Aorta (tissue), 5 donors: ENCODE measurements at regions not wholly inside any gene's neighbourhood (a gene's known extent, or its start where the extent isn't known, plus 50 kb on each side); places are given as distances from the start of the nearest gene placed in this dataset.
A peak's percentile ranks its signal among the peaks of the same experiment; 100 is the strongest.

ENCODE experiments used
- ATAC-seq: fragments of 200-7000 bp; cut with Tn5 transposase; one replicate; pipeline ENCODE4 v1.9.1; 2022; ENCODE audit warnings: moderate library complexity; ENCODE audit not compliant: low FRiP score
- DNase-seq, 2 donors: peaks; one replicate each; pipeline ENCODE4 v3.0.0-alpha.2; 2020
- H3K27ac ChIP-seq, 2 donors: one replicate each; pipeline ENCODE4 v1.5.1; 2013; ENCODE audit warnings: low read length in 2 of 2, mild to moderate bottlenecking in 2 of 2, moderate library complexity in 2 of 2, control low read depth in 1 of 2, inconsistent platforms in 1 of 2, low read depth in 1 of 2
- H3K27me3 ChIP-seq, 2 donors: one replicate each; pipeline ENCODE4 v1.6.1; 2013; ENCODE audit warnings: control low read depth in 1 of 2, low read length in 1 of 2, mild to moderate bottlenecking in 1 of 2, moderate library complexity in 1 of 2; ENCODE audit not compliant: insufficient read depth in 2 of 2, control insufficient read depth in 1 of 2
- H3K36me3 ChIP-seq, 2 donors: one replicate each; pipeline ENCODE4 v1.6.1; 2013; ENCODE audit warnings: control low read depth in 1 of 2, low read length in 1 of 2, mild to moderate bottlenecking in 1 of 2; ENCODE audit not compliant: insufficient read depth in 2 of 2, control insufficient read depth in 1 of 2
- H3K4me1 ChIP-seq, 2 donors: one replicate each; pipeline ENCODE4 v1.6.1; 2013; ENCODE audit warnings: low read length in 2 of 2, control low read depth in 1 of 2, mild to moderate bottlenecking in 1 of 2, moderate library complexity in 1 of 2; ENCODE audit not compliant: insufficient read depth in 2 of 2, control insufficient read depth in 1 of 2
- H3K4me3 ChIP-seq, 2 donors: one replicate each; pipeline ENCODE4 v1.5.1; 2013; ENCODE audit warnings: low read length in 2 of 2, control low read depth in 1 of 2, mild to moderate bottlenecking in 1 of 2
- H3K9me3 ChIP-seq: one replicate; pipeline ENCODE4 v1.6.1; 2013; ENCODE audit warnings: mild to moderate bottlenecking, low read length; ENCODE audit not compliant: control insufficient read depth
- WGBS, 2 donors: extraction: QIAGEN DNeasy Blood & Tissue Kit; methylation state at CpG; one replicate each; pipeline ENCODE4 v1.1.7; 2013; 5-methylcytosine and 5-hydroxymethylcytosine counted together
- intact Hi-C, 2 donors: fragments of 100-400 bp; cut with DNase I; formaldehyde crosslinking; loops; one replicate each; pipeline versions ENCODE4 v1.14.2 to v1.15.0; 2022
- donor health status: healthy with polysubstance abuse.
- donor health status: Bipolar disorder and iron deficiency.
- donor health status: DM: no; HTN: no; CAD: no.
- donor health status: DM: no; HTN: no; CAD: no.
- donor health status: DM: yes; HTN: yes; CAD: no.

DNA sequence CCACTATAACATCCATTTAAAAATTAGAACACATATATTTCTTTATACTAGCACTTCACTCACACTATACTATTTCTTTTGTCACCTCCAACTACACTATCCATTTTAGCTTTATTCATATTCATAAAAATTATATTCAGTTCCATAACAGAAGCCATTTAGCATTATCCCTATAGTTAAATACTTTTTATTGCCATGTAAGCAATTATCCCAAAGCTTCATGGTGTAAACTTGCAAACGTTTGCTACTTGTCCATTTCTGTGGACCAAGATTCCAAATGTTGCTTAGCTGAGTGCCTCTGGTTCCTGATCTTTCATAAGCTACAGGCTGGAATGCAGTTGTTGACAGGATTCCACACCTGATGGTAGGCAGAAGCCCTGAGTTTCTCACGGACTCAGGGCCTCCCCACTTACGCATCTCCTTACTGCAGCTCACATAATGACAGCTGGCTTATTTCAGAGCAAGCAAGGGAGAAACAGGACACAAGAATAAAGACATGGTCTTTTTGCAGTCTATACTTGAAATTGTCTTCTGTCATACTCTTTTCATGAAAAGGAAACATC is 1584.8 kb downstream of the SLITRK5 start:
- H3K4me1 ChIP-seq, result no peaks in the 10 kb centered on the region
- no peaks in the 10 kb centered on the region for H3K36me3 ChIP-seq
- no peak for DNase-seq
- no peak for ATAC-seq
- no peaks in the 10 kb centered on the region for H3K9me3 ChIP-seq
- no peaks in the 10 kb centered on the region for H3K27me3 ChIP-seq
- 47 to 50% methylated on average over 3 of the region's 3 CpGs for WGBS, 2 donors
- H3K4me3 ChIP-seq, result no peak overlapping the region
- no peak overlapping the region for H3K27ac ChIP-seq
- intact Hi-C loops, result no loop called here

DNA sequence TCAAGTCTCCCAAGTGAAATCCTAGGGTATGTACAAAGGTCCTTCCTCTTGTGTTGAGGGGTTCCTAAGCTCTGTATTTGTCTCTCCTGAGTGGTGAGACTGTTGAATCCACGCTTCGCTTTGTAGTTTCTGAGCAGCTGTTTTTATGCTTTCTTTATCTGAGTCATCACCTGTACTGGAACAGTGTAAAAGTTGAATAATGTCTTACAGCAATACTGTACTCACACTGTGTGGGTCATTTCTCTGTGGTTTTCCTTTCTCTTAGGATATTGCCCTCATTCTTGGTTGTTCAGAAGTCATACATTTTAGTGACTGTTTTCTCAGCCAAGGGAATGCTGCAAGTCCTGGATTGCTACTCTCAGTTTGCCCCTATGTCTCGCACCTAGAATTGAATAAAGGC is 1596.6 kb downstream of the SLITRK5 start:
- no peaks in the 10 kb centered on the region for H3K27me3 ChIP-seq
- no peaks in the 10 kb centered on the region for H3K36me3 ChIP-seq
- no peaks in the 10 kb centered on the region for H3K4me1 ChIP-seq
- no peaks in the 10 kb centered on the region for H3K9me3 ChIP-seq
- WGBS, 2 donors, result 72 to 84% methylated on average over 3 of the region's 3 CpGs
- no peak overlapping the region for H3K4me3 ChIP-seq
- ATAC-seq (no peak), DNase-seq (no peak)
- no peak overlapping the region for H3K27ac ChIP-seq
- intact Hi-C loops, result no loop called here

DNA sequence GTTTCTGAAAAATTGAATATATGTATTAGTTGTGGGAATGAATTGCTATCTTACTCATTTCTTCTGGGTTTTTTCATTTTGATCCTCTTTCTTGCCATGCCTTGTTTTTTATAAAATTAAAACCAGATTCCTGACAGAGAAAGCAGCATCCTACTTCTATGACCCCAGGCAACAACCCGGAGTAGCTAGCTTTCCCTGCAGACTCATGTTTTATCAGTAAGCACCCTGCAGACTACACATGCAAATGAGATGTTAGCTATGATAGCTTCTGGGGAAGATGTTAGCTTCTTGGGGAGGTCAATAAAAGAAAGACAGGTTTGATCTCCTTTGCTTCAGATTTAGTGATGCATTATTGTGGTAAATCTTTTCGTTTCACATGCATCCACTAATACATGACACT is 1598.6 kb downstream of the SLITRK5 start:
- H3K27ac ChIP-seq, result no peak overlapping the region
- no peaks in the 10 kb centered on the region for H3K4me1 ChIP-seq
- no peaks in the 10 kb centered on the region for H3K9me3 ChIP-seq
- no peak for ATAC-seq
- no peaks in the 10 kb centered on the region for H3K27me3 ChIP-seq
- no peaks in the 10 kb centered on the region for H3K36me3 ChIP-seq
- intact Hi-C loops, result no loop called here
- WGBS, 2 donors, result 55 to 59% methylated on average over 2 of the region's 2 CpGs
- DNase-seq, result no peak
- no peak overlapping the region for H3K4me3 ChIP-seq

DNA sequence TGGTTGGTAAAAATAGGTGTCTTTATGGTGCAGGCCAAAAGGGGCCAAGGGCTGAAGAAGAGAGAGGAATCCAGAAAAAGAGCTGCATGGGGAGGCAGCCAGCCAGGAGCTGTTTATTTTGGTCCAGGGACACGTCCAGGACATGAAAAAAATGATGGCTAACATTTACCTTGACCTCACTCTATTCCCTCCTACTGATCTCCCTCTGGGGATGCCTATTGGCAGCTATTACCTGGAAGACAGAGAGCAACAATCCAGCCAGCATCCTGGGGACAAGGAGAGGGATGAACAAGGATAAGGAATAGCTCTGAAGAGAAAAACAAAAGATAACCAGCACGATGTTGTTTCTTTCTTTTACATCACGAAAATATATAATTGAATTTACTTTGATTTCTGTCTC is 1599.6 kb downstream of the SLITRK5 start:
- intact Hi-C loops, result no loop called here
- Histone ChIP-seq H3K36me3 (no peaks in the 10 kb centered on the region), H3K27ac (no peak overlapping the region), H3K4me3 (no peak overlapping the region), H3K9me3 (no peaks in the 10 kb centered on the region), H3K4me1 (no peaks in the 10 kb centered on the region), H3K27me3 (no peaks in the 10 kb centered on the region)
- WGBS, 2 donors, result 52 to 53% methylated on average over 3 of the region's 3 CpGs
- DNase-seq (no peak), ATAC-seq (no peak)

DNA sequence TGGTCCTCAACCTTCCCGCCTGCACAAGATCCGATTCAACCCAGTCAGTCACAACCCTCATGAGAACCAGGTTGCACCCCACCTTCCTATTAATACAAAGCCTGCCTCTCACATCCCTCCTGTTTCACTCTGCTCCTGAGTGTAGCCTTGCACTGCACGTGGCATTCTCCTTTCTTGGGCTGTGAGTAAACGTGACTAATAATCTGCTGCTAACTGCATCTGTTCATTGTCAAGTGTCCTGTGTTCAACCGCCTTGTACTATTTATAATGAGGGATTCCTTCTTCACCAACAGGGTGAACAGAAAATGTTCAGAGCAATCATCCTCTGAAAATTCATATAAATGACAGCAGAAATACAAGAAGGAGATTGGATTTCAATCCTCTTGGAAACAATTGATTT is 1608.2 kb downstream of the SLITRK5 start:
- H3K27me3 ChIP-seq, result no peaks in the 10 kb centered on the region
- 62 to 74% methylated on average over 5 of the region's 5 CpGs for WGBS, 2 donors
- no peak overlapping the region for H3K27ac ChIP-seq
- H3K4me1 ChIP-seq, result no peaks in the 10 kb centered on the region
- no peak overlapping the region for H3K4me3 ChIP-seq
- ATAC-seq (no peak), DNase-seq (no peak)
- H3K9me3 ChIP-seq, result no peaks in the 10 kb centered on the region
- H3K36me3 ChIP-seq, result no peaks in the 10 kb centered on the region
- intact Hi-C loops, result no loop called here

DNA sequence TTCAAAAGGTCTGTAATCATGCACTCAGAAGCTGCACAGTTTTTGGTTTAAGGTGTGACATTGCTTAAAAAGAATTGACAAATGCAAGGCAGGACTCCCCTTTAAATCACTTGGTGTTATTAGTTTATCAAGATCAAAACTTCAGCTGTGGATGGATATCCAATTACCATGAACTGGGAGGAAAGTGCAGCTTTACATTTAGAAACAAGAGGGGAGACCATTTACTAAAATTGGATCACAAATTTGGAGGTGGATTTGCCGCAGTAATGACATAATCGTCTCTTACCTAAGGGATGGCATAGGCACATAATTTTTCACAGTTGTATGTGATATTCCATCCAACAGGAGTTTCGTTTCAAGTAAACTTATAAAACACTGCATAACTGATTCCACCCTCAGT is 1610.2 kb downstream of the SLITRK5 start:
- ATAC-seq (no peak), DNase-seq (no peak)
- H3K9me3 ChIP-seq, result no peaks in the 10 kb centered on the region
- H3K4me3 ChIP-seq, result no peak overlapping the region
- no peaks in the 10 kb centered on the region for H3K27me3 ChIP-seq
- WGBS, 2 donors, result 81 to 82% methylated on average over 3 of the region's 3 CpGs
- no peaks in the 10 kb centered on the region for H3K36me3 ChIP-seq
- intact Hi-C loops, result no loop called here
- no peaks in the 10 kb centered on the region for H3K4me1 ChIP-seq
- no peak overlapping the region for H3K27ac ChIP-seq

DNA sequence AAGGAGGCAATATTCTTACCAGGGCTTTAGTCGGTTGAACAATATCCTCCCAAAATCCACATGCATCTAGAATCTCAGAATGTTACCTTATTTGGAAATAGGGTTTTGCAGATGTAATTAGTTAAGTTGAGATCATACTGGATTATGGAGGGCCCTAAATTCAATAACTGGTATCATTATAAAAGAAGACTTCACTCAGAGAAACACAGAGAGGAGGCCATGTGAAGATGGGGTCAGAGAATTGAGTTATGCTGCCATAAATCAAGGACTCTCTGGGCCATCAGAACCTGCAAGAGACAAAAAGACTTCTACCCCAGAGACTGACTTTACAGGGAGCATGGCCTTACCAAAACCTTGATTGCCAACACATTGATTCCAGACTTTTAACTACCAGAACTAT is 1611.1 kb downstream of the SLITRK5 start:
- ATAC-seq (no peak), DNase-seq (no peak)
- Histone ChIP-seq H3K27ac (no peak overlapping the region), H3K27me3 (no peaks in the 10 kb centered on the region), H3K4me1 (no peaks in the 10 kb centered on the region), H3K9me3 (no peaks in the 10 kb centered on the region), H3K4me3 (no peak overlapping the region), H3K36me3 (no peaks in the 10 kb centered on the region)
- intact Hi-C loops, result no loop called here
- 88 to 91% methylated on average over 1 of the region's 1 CpG for WGBS, 2 donors

DNA sequence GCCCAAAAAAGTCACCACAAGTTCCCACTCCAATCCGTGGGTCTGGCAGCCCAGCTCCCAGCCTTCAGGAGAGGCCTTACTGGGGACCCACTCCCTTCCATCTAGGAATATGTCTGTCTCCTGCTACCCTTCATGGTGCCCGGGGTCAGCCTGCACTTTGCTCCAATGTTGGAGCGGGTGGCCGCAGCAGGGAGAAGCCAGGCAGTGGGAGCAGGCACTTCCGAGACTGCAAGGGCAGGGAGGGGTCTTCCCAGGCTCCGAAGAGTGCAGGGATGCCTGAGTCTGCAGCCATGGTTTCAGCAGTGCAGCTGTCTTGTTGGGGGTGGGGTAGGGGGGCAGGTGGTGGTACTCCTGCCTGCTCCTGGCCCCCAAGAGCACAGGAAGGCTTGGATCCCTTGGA is 1616.2 kb downstream of the SLITRK5 start:
- H3K4me3 ChIP-seq, result no peak overlapping the region
- 53 to 59% methylated on average over 6 of the region's 6 CpGs for WGBS, 2 donors
- H3K9me3 ChIP-seq, result no peaks in the 10 kb centered on the region
- intact Hi-C loops, result no loop called here
- DNase-seq (no peak), ATAC-seq (peak; percentile 15)
- no peak overlapping the region for H3K27ac ChIP-seq
- no peaks in the 10 kb centered on the region for H3K36me3 ChIP-seq
- no peaks in the 10 kb centered on the region for H3K4me1 ChIP-seq
- H3K27me3 ChIP-seq, result no peaks in the 10 kb centered on the region

DNA sequence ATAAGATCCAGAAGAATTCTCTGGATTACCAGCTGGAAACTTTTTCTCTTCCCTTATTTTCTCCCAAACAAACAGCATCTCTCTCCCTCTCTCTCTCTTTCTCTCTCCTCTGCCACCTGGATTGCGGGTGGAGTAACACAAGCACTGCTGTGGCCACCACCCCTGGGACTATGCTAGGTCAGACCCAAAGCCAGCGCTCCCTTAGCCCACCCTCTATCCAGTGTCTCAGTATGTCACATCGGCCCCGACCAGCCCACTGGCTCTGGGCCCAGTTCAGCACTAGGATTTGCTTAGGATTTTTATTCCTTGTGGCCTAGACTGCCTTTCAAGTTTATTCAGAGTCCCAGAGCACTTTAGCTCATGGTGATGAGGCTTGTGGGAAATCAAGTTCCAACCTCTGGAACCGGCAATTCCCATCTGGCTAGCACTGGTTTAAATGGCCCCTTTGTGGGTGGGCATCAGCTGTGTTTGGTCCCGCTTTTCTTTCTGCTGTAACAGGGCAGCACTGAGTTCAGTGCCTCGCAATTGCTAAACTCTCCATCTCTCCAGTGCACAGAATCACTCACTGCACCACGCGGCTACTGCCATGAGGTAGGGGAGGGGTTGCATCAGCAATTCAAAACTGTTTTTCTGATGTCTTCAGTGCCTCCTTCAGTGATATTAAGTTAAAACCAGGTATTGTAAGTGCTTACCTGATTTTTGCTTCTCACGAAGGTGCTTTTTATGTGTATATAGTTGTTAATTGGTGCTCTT is 1623.1 kb downstream of the SLITRK5 start:
- H3K36me3 ChIP-seq, result no peaks in the 10 kb centered on the region
- H3K4me3 ChIP-seq, result no peak overlapping the region
- no peaks in the 10 kb centered on the region for H3K27me3 ChIP-seq
- 52 to 59% methylated on average over 10 of the region's 10 CpGs for WGBS, 2 donors
- ATAC-seq (no peak), DNase-seq (no peak)
- no peaks in the 10 kb centered on the region for H3K9me3 ChIP-seq
- no peak overlapping the region for H3K27ac ChIP-seq
- intact Hi-C loops, result no loop called here
- no peaks in the 10 kb centered on the region for H3K4me1 ChIP-seq
